PC-3 (cell line): ENCODE measurements at regions not wholly inside any gene's neighbourhood (a gene's known extent, or its start where the extent isn't known, plus 50 kb on each side); places are given as distances from the start of the nearest gene placed in this dataset.

Experiments
- EZH2 ChIP-seq: fragments of 300-600 bp; sonication (generic); IDR thresholded peaks from one replicate; pipeline ENCODE4 v1.6.1; 2017; ENCODE audit warnings: antibody characterized with exemption, mild to moderate bottlenecking, low read length; ENCODE audit not compliant: unreplicated experiment
- EZH2phosphoT487 ChIP-seq: fragments of 300-600 bp; sonication (generic); IDR thresholded peaks from 2 replicates; pipeline ENCODE4 v1.6.1; 2018; ENCODE audit warnings: mild to moderate bottlenecking, antibody characterized with exemption, low read length, borderline replicate concordance
- TF ChIP-seq, protein P1 (sequence below): fragments of 300-600 bp; sonication (generic); conservative IDR thresholded peaks from 2 replicates; pipeline ENCODE4 v1.5.1; 2017; ENCODE audit warnings: antibody characterized with exemption, low read depth, mild to moderate bottlenecking, low read length

- TF ChIP-seq, protein P1, sequence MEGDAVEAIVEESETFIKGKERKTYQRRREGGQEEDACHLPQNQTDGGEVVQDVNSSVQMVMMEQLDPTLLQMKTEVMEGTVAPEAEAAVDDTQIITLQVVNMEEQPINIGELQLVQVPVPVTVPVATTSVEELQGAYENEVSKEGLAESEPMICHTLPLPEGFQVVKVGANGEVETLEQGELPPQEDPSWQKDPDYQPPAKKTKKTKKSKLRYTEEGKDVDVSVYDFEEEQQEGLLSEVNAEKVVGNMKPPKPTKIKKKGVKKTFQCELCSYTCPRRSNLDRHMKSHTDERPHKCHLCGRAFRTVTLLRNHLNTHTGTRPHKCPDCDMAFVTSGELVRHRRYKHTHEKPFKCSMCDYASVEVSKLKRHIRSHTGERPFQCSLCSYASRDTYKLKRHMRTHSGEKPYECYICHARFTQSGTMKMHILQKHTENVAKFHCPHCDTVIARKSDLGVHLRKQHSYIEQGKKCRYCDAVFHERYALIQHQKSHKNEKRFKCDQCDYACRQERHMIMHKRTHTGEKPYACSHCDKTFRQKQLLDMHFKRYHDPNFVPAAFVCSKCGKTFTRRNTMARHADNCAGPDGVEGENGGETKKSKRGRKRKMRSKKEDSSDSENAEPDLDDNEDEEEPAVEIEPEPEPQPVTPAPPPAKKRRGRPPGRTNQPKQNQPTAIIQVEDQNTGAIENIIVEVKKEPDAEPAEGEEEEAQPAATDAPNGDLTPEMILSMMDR = no peak
- TF ChIP-seq EZH2 = no peak
- TF ChIP-seq EZH2phosphoT487 = no peak
Measured at GRCh38 chr4:123568936-123569335, 172.3 kb downstream of the SPRY1 start.
